ENCODE measurements at regions not wholly inside any gene's neighbourhood (a gene's known extent, or its start where the extent isn't known, plus 50 kb on each side); places are given as distances from the start of the nearest gene placed in this dataset.

DNA sequence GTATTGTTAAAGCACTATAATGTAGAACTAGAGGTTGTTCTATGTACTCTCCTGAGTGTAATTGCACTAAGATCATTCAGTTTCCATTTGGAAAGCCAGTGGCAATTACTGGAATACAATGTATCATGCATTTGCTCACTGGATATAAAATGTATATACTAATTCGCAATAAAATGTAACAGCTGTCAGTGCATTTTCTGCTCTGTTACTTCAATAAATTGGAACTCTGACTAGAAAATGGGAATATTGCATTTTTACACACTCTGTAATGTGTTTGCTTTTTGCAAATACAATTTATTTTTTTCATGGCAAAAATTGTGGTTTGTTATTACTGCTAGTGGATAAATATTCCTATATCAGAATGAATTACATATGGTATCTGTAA, 893.8 kb upstream of the POU3F3 start:
- TF ChIP-seq, protein P1, sequence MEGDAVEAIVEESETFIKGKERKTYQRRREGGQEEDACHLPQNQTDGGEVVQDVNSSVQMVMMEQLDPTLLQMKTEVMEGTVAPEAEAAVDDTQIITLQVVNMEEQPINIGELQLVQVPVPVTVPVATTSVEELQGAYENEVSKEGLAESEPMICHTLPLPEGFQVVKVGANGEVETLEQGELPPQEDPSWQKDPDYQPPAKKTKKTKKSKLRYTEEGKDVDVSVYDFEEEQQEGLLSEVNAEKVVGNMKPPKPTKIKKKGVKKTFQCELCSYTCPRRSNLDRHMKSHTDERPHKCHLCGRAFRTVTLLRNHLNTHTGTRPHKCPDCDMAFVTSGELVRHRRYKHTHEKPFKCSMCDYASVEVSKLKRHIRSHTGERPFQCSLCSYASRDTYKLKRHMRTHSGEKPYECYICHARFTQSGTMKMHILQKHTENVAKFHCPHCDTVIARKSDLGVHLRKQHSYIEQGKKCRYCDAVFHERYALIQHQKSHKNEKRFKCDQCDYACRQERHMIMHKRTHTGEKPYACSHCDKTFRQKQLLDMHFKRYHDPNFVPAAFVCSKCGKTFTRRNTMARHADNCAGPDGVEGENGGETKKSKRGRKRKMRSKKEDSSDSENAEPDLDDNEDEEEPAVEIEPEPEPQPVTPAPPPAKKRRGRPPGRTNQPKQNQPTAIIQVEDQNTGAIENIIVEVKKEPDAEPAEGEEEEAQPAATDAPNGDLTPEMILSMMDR (conservative IDR thresholded peaks at IDR 0.05), result no peak
- H3K27ac ChIP-seq, result peak overlapping the region; percentile 59

DNA sequence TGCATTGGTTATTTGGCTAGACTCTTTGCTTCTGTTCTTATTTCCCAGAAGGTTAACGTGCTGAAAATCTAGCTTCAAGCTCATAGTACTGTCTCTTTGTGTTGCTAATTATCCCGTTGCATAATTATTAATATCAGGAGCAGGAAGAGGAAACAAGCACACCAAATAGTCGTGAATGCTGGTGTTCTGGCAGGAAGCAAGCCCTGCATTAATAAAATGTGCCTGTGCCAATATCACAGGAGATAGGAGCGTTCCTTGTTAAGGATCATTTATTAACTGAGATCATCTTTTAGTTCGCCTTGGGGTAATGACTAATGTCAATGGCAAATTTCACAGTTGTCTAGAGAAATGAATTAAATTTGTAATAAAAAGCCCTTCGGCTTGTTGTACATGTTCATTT, 893.0 kb upstream of the POU3F3 start:
- H3K27ac ChIP-seq, result peak overlapping the region; percentile 59
- TF ChIP-seq, protein P1 (conservative IDR thresholded peaks at IDR 0.05), result no peak

DNA sequence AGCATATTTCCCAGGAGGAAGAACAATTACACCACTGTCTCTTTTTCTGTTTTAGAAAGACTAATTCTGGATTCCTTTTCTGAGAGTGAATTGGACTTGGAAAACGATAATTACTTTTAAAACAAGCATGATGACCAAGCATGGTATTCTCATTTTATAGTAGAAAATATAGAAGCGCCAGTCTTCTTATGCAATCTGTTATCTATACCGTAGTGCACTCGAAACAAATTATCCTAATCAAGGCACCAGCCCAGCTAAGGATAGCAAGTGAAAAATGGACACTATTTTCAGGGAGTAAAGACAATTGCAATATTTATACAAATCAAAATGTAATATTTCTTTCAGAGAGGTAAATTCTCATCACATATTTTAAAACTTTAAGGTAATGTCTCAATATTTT, 892.1 kb upstream of the POU3F3 start:
- H3K27ac ChIP-seq, result peak overlapping the region; percentile 59
- TF ChIP-seq, protein P1 (conservative IDR thresholded peaks at IDR 0.05), result no peak

DNA sequence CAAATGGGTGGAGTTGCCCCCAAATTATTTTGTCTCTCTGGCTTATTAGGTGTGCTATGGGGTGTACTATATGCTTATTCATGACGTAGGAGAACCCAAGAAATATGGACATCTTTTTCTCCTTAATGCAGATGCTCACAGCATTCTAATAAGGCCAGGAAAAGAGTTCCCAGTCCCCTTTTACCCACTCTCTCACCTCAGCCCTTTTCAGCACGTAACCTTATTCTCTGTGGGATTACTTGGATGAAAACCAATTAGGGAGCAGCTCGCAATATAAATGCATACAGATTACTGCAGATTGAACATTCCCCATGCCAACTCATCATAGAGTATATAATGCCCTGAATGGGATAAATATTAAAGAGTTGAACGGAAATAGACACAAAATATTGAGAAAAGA, 891.2 kb upstream of the POU3F3 start:
- no peak overlapping the region for H3K27ac ChIP-seq
- TF ChIP-seq, protein P1 (conservative IDR thresholded peaks at IDR 0.05), result no peak

DNA sequence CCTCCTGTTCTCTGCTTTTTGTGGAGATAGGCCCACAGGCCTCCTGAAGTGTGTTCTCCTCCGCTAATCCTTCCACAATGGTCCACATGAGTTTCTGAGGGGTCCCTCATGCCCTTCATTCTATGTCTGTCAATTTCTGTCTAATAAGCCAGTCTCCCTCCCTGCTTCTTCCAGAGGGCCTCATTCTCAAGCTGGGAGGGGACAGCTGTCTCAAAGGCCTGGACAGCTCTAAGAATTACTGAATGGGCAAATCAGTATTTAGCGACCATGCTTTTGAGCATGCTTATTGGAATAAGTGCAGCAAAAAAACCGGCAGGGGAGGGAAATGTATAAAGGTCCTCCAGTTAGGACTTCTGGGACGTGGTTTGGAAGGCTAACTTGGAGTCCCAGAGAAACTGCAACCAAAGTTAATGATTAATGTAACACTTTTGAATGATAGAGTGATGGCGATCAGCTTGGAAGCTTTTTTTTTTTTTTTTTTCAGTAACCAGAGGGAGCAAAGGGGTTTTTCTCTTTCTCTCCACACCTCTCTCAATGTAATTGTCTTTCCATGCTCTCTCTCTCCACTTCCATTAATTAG, 890.7 kb upstream of the POU3F3 start:
- no peak overlapping the region for H3K27ac ChIP-seq
- TF ChIP-seq, protein P1 (conservative IDR thresholded peaks at IDR 0.05), result no peak

DNA sequence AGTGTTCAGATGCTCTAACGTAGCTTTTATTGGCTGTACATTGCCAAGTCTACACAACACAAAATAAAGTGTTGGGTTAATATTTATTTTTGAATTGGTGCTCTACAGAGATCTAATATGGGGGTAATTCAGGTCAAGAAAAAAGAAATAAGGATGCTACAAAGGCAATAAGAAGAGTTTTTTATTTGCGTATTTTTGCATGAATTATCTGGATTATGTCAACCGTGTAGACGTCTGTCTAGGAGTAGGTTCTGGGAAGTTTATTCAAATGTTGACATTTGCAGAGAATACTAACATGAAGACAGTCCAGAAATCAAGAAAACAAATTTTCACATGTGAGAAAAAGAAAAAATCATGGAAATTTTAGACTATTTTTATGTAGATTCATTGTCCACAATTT, 876.7 kb upstream of the POU3F3 start:
- H3K27ac ChIP-seq, result no peak overlapping the region
- TF ChIP-seq, protein P1 (conservative IDR thresholded peaks at IDR 0.05), result no peak

DNA sequence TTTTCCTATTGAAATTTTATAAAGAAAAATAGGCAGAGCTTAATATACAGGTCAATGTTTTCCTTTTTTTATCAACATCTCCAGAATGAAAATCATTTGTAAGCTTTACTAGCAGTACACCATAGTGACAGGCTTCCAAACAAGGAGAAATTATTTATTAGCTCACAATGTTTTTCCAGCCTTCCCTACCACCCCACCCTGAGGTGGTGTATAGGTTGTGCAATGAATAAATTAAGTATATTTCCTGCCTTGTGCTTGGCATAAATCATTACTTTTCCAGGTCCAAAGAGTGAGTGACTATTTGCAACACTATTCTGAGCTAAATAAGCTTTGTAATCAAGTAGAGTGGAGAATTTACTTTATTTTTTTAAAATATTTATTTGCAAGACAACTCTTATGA, 876.2 kb upstream of the POU3F3 start:
- H3K27ac ChIP-seq, result no peak overlapping the region
- TF ChIP-seq, protein P1 (conservative IDR thresholded peaks at IDR 0.05), result no peak
